GM18502 (cell line): ENCODE measurements at regions not wholly inside any gene's neighbourhood (a gene's known extent, or its start where the extent isn't known, plus 50 kb on each side); places are given as distances from the start of the nearest gene placed in this dataset.

ENCODE experiments used
- ATAC-seq: cut with Tn5 transposase; IDR thresholded peaks from one replicate; pipeline ENCODE4 v1.9.1; 2021; ENCODE audit warnings: mild to moderate bottlenecking; ENCODE audit not compliant: unreplicated experiment, poor library complexity

- ATAC-seq: no peak
Observed at GRCh38 chr13:111443981-111444380, 123.5 kb downstream of the TEX29 start.

GRCh38 chr13:111448504-111448903 lies 128.1 kb downstream of the TEX29 start:
- no peak for ATAC-seq

GRCh38 chr13:111449041-111449440 lies 128.6 kb downstream of the TEX29 start:
- ATAC-seq: no peak

GRCh38 chr13:111451402-111451801 lies 131.0 kb downstream of the TEX29 start:
- ATAC-seq: no peak

GRCh38 chr13:111456452-111457230 lies 136.2 kb downstream of the TEX29 start:
- ATAC-seq: no peak

- ATAC-seq: no peak
Observed at GRCh38 chr13:111458001-111458531, 137.6 kb downstream of the TEX29 start.

- ATAC-seq: no peak
Observed at GRCh38 chr13:111458739-111459138, 138.3 kb downstream of the TEX29 start.

GRCh38 chr13:111459803-111460547 lies 139.5 kb downstream of the TEX29 start:
- no peak for ATAC-seq

- ATAC-seq: no peak
Observed at GRCh38 chr13:111460548-111461444, 140.4 kb downstream of the TEX29 start.

DNA sequence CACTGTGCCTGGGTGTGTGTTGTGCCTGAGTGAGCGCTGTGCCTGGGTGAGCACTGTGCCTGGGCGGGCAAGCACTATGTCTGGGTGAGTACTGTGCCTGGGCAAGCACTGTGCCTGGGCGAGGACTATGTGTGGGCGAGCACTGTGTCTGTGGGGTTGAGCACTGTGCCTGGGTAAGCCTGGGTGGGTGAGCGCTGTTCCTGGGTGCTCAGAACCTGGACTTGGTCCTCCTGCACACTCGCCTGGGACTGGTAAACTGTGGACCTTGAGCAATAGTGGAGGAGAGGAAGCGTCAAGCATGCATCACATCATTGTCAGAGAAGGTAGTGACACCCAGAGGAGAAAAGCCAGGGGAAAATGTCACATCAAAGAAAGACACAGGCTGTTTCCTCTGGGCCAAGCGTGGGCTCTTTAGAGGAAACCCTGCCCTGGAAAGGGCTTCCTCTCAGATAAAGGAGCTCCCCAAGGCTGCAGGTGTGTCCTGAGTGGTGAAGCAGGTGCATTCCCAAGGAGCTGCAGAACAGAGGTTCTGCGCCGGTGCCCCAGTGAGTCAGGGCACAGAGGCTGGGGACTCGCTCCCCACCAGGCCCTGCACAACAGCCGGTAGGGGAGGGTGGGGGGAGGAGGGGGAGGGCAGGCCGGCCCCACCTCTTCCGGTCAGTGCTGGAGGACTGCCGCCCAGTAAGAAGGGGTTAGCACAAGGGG lies 141.2 kb downstream of the TEX29 start:
- ATAC-seq: no peak

GRCh38 chr13:111462221-111462764 lies 141.9 kb downstream of the TEX29 start:
- no peak for ATAC-seq

GRCh38 chr13:111462944-111463343 lies 142.5 kb downstream of the TEX29 start:
- ATAC-seq: no peak

DNA sequence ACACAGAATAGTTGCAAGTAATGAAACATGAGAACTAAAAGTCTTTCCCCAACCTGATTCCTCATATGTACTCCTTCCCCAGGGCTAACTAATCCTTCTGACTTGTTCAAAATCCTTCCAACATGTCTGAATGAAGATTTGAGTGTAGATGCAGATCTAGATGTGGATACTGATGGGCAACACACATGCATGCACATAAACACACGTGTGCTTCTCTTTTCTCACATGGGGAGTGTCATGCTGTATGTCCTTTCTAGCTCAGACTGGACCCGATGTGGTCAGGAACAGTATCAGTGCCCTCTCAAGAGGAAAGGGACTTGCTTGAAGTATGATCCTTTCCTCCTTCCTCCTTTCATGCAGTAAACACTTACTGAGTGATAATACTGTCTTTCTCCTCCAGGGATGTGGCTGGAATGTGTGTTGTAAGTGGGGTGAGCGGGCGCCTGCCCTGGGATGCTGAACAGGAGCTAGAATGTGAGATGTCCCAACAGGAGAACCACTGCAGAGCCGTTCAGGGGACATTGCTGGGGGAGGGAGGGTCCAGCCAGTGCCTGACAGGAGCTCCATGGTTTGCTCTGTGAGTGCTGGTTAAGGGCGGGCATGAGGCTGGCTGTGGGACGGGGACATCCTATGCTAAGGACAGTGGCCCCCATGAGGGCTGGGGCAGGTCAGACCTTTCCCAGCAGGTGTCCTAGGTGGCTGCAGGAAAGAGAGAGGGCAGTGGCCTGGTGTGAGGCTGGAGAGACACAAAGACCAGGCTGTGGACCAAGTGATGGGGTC lies 146.9 kb downstream of the TEX29 start:
- ATAC-seq: no peak

DNA sequence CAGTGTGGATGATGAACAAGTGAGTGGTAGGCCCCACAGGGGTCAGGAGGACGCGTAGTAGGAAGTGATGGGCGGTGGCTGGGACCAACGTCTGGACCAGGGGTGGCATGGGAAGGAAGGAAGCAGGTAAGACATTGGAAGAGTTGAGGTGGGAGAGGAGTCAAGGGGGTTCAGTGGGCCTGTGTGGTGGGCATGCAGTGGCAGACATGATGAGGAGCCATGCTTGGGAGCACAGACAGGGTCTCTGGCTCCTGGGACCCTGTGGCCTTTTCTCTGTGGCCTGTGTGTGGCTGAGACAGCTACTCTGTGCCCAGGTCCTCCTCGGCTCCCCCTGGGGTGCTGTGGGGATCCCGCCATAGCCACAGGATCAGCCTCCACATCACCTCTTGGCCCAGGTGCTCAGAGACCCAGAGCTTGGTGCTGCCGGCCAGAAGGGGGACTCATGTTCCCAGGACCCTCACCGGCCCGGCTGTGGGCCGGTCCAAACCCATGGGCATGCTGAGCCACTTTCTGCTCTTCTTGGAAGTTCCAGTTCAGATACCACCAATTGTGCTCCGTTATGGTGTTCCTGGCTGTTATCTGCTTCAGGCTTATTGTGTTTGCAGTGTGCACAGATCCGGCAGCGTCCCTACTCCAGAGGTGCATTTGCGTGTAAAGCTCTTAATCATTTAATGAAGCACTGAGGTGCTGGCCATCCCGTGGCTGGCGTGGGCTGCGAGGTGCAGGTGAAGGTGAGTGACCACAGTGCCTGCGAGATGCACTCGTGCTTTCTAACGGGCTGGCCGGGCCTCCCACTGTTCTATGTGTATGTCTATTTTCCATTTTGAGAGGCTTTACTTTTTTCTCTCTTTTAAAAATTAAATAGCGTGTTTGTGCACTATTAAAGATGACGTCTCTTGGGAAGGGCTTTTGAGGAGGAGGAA lies 147.9 kb downstream of the TEX29 start:
- ATAC-seq: no peak

DNA sequence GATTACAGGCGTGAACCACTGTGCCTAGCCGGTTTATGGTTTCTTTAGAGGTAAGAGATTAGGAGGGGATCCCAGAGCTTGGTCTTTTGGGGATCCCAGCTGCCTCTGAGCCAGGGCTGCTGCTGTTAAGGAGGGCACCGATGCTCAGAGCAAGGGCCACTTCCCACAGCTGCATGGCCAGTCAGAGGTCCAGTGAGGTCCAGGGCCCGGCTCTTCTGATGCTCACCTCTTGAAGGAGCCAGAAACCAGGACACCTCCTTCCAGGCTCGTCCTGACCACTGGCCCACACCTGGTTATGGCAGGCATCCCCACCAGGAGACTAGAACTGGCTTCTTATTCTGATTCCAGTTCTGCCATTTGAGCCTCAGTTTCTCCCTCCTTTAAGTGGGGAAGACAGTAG lies 149.0 kb downstream of the TEX29 start:
- no peak for ATAC-seq

- no peak for ATAC-seq
Observed at GRCh38 chr13:111469916-111470506, 149.6 kb downstream of the TEX29 start.

DNA sequence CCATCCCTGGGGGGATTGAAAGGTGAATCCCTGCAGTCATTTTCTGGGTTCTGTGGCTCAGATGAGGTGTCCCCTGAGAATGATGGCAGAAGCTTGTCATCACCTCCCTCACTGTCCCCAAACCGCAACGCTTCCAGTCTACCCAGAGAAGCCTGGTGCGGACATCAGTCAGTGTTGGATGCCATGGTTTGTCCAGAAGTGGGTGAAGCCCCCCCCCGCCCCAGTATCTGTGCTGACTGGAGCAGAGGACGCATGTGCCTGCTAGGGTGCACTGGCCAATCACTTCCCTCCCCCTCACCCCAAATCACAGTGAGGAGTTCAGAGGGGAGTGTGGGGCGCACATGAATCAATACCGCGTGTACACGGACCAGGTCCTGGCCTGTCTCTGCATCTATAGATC lies 150.5 kb downstream of the TEX29 start:
- ATAC-seq: no peak
